ENCODE measurements at regions not wholly inside any gene's neighbourhood (a gene's known extent, or its start where the extent isn't known, plus 50 kb on each side); places are given as distances from the start of the nearest gene placed in this dataset.

GRCh38 chr13:33489563-33489962, 204.0 kb upstream of the STARD13 start:
- Histone ChIP-seq H3K27ac (ENCODE audit: low read length) (no peak overlapping the region), H3K9ac (ENCODE audit: low read length) (no peak overlapping the region), H3K27me3 (ENCODE audit: insufficient read depth, low read depth, low read length) (no peaks in the 10 kb centered on the region), H3K79me2 (replicated peaks; ENCODE audit: insufficient read depth, low read length) (no peaks in the 10 kb centered on the region), H3F3A (ENCODE audit: insufficient read depth, low read length, poor library complexity, severe bottlenecking) (no peaks in the 10 kb centered on the region), H3K4me2 (ENCODE audit: low read length) (no peak overlapping the region), H4K20me1 (ENCODE audit: insufficient read depth) (no peaks in the 10 kb centered on the region), H3K9me3 (ENCODE audit: low read length) (no peaks in the 10 kb centered on the region), H3K4me3 (ENCODE audit: low read length) (no peak overlapping the region), H2AFZ (ENCODE audit: low read depth, low read length) (no peak overlapping the region), H3K36me3 (ENCODE audit: insufficient read depth, low read length) (no peaks in the 10 kb centered on the region), H3K9me2 (ENCODE audit: insufficient read depth, low read length) (no peaks in the 10 kb centered on the region)
- no peak for TF ChIP-seq POLR2AphosphoS5 (IDR thresholded peaks at IDR 0.05)

DNA sequence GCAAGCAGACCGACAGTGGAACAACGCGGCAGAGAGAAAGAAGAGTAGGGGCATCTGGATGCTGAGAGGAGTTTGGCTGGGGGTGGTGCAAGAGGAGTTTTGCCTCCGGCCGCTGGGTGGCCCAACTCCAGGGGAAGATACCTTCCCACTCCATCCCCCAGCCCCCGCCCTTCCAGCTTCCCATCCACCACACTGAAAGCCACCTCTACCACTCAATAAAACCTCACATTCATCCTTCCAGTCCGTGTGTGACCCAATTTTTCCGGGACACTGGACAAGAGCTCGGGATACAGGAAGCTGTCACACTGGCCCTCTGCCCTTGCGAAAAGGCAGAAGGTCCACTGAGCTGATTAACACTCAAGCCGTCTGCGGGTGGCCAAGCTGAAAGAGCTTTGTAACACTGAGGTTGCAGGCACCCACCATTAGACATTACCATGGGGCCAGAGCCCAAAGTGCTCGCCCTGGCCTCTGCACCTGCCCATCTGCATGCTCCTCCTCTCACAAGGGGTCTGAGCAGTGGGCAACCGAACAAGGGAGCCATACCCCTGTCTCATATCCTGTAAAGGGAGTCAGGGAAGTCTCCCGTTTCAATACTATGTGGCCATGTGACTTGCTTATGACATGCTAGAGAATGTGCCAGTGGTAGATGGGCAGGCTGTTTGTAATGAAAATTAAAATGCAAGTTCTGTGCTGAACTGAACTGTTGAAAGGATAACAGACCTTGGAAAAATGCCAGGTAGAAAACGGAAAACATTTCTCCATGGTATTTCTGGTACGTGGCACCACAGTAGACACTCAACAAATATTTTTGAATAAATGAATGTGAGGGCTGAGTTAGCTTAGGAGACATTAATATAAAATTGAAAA, 205.1 kb upstream of the STARD13 start:
- Histone ChIP-seq H3K36me3 (ENCODE audit: insufficient read depth, low read length) (no peaks in the 10 kb centered on the region), H3K9me2 (ENCODE audit: insufficient read depth, low read length) (no peaks in the 10 kb centered on the region), H3K4me2 (ENCODE audit: low read length) (no peak overlapping the region), H3K9me3 (ENCODE audit: low read length) (no peaks in the 10 kb centered on the region), H3K27me3 (ENCODE audit: insufficient read depth, low read depth, low read length) (no peaks in the 10 kb centered on the region), H3K9ac (ENCODE audit: low read length) (no peak overlapping the region), H3K27ac (ENCODE audit: low read length) (no peak overlapping the region), H2AFZ (ENCODE audit: low read depth, low read length) (no peak overlapping the region), H3K79me2 (replicated peaks; ENCODE audit: insufficient read depth, low read length) (no peaks in the 10 kb centered on the region), H3K4me3 (ENCODE audit: low read length) (no peak overlapping the region), H3F3A (ENCODE audit: insufficient read depth, low read length, poor library complexity, severe bottlenecking) (no peaks in the 10 kb centered on the region), H4K20me1 (ENCODE audit: insufficient read depth) (no peaks in the 10 kb centered on the region)
- no peak for TF ChIP-seq EZH2 (IDR thresholded peaks at IDR 0.05; ENCODE audit: borderline replicate concordance, insufficient read depth, low read length, poor library complexity, severe bottlenecking)
- no peak for TF ChIP-seq POLR2AphosphoS5 (IDR thresholded peaks at IDR 0.05)
- no peak for TF ChIP-seq MXI1 (conservative IDR thresholded peaks at IDR 0.05; ENCODE audit: poor library complexity, severe bottlenecking)
- TF ChIP-seq SMC3 (conservative IDR thresholded peaks at IDR 0.05; ENCODE audit: poor library complexity) = no peak
- TF ChIP-seq REST (IDR thresholded peaks at IDR 0.05; ENCODE audit: borderline replicate concordance) = no peak

GRCh38 chr13:33493672-33494365, 208.3 kb upstream of the STARD13 start:
- no peak overlapping the region for H2AFZ ChIP-seq (ENCODE audit: low read depth, low read length)
- TF ChIP-seq SMC3 (conservative IDR thresholded peaks at IDR 0.05; ENCODE audit: poor library complexity) (no peak), RAD21 (conservative IDR thresholded peaks at IDR 0.05) (no peak), REST (IDR thresholded peaks at IDR 0.05; ENCODE audit: borderline replicate concordance) (no peak), TAF1 (IDR thresholded peaks at IDR 0.05; ENCODE audit: low read depth) (no peak), POLR2AphosphoS5 (IDR thresholded peaks at IDR 0.05) (no peak), MXI1 (conservative IDR thresholded peaks at IDR 0.05; ENCODE audit: poor library complexity, severe bottlenecking) (no peak), EP300 (conservative IDR thresholded peaks at IDR 0.05; ENCODE audit: poor library complexity, severe bottlenecking) (no peak), EZH2 (IDR thresholded peaks at IDR 0.05; ENCODE audit: borderline replicate concordance, insufficient read depth, low read length, poor library complexity, severe bottlenecking) (no peak)
- TF ChIP-seq, protein P1, sequence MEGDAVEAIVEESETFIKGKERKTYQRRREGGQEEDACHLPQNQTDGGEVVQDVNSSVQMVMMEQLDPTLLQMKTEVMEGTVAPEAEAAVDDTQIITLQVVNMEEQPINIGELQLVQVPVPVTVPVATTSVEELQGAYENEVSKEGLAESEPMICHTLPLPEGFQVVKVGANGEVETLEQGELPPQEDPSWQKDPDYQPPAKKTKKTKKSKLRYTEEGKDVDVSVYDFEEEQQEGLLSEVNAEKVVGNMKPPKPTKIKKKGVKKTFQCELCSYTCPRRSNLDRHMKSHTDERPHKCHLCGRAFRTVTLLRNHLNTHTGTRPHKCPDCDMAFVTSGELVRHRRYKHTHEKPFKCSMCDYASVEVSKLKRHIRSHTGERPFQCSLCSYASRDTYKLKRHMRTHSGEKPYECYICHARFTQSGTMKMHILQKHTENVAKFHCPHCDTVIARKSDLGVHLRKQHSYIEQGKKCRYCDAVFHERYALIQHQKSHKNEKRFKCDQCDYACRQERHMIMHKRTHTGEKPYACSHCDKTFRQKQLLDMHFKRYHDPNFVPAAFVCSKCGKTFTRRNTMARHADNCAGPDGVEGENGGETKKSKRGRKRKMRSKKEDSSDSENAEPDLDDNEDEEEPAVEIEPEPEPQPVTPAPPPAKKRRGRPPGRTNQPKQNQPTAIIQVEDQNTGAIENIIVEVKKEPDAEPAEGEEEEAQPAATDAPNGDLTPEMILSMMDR (IDR thresholded peaks at IDR 0.05; ENCODE audit: poor library complexity, severe bottlenecking) = no peak
- no peak overlapping the region for H3K4me2 ChIP-seq (ENCODE audit: low read length)
- H3K4me3 ChIP-seq (ENCODE audit: low read length) = no peak overlapping the region
- H3K9me3 ChIP-seq (ENCODE audit: low read length) = no peaks in the 10 kb centered on the region
- no peak overlapping the region for H3K27ac ChIP-seq (ENCODE audit: low read length)
- H4K20me1 ChIP-seq (ENCODE audit: insufficient read depth) = no peaks in the 10 kb centered on the region
- H3K36me3 ChIP-seq (ENCODE audit: insufficient read depth, low read length) = no peaks in the 10 kb centered on the region
- no peaks in the 10 kb centered on the region for H3K79me2 ChIP-seq (replicated peaks; ENCODE audit: insufficient read depth, low read length)
- H3K27me3 ChIP-seq (ENCODE audit: insufficient read depth, low read depth, low read length) = no peaks in the 10 kb centered on the region
- no peaks in the 10 kb centered on the region for H3K9me2 ChIP-seq (ENCODE audit: insufficient read depth, low read length)
- no peak overlapping the region for H3K9ac ChIP-seq (ENCODE audit: low read length)
- no peaks in the 10 kb centered on the region for H3F3A ChIP-seq (ENCODE audit: insufficient read depth, low read length, poor library complexity, severe bottlenecking)
